Breast epithelium (tissue), 4 donors: ENCODE measurements at regions not wholly inside any gene's neighbourhood (a gene's known extent, or its start where the extent isn't known, plus 50 kb on each side); places are given as distances from the start of the nearest gene placed in this dataset.
A peak's percentile ranks its signal among the peaks of the same experiment; 100 is the strongest.

Source experiments
- DNase-seq, 2 donors: peaks; one replicate each; pipeline ENCODE4 v3.0.0-alpha.2; 2019; ENCODE audit warnings: low spot score in 2 of 2
- H3K27ac ChIP-seq, 2 donors: fragments of 200-600 bp; sonication (generic) in 1 of 2; one replicate each; pipeline ENCODE4 v1.5.1; 2016 to 2019; ENCODE audit warnings: mild to moderate bottlenecking in 1 of 2
- H3K27me3 ChIP-seq, 2 donors: fragments of 200-600 bp; sonication (generic) in 1 of 2; one replicate each; pipeline versions ENCODE4 v1.5.1 to v1.6.0; 2017 to 2019; ENCODE audit warnings: control low read depth in 1 of 2, mild to moderate bottlenecking in 1 of 2
- H3K36me3 ChIP-seq: fragments of 200-600 bp; one replicate; pipeline ENCODE4 v1.5.1; 2019
- H3K4me1 ChIP-seq, 2 donors: fragments of 200-600 bp; sonication (generic); one replicate each; pipeline ENCODE4 v1.5.1; 2016 to 2019; ENCODE audit warnings: control low read depth in 1 of 2
- H3K4me3 ChIP-seq, 3 donors: fragments of 200-600 bp; sonication (generic); 1 replicate in 2 of 3; 2 replicates in 1 of 3; pipeline ENCODE4 v1.5.1; 2016 to 2019; ENCODE audit warnings: mild to moderate bottlenecking in 3 of 3, moderate library complexity in 2 of 3
- H3K9me3 ChIP-seq, 2 donors: fragments of 200-600 bp; sonication (generic) in 1 of 2; one replicate each; pipeline ENCODE4 v1.5.1; 2016 to 2019; ENCODE audit warnings: control low read depth in 1 of 2
- CTCF ChIP-seq, 3 donors: fragments of 450-650 bp; IDR thresholded peaks; one replicate each; pipeline ENCODE4 v1.5.1; 2016 to 2017; ENCODE audit warnings: antibody characterized with exemption in 3 of 3, mild to moderate bottlenecking in 3 of 3, moderate library complexity in 3 of 3
- POLR2A ChIP-seq: fragments of 450-650 bp; IDR thresholded peaks from one replicate; pipeline ENCODE4 v1.6.1; 2016; ENCODE audit warnings: antibody characterized with exemption, mild to moderate bottlenecking, moderate library complexity
- POLR2AphosphoS5 ChIP-seq, 3 donors: sonication (generic); formaldehyde crosslinking; IDR thresholded peaks; one replicate each; pipeline ENCODE4 v1.6.1; 2017; ENCODE audit warnings: antibody characterized with exemption in 3 of 3
- intact Hi-C: fragments of 100-400 bp; cut with DNase I; formaldehyde crosslinking; loops from one replicate; pipeline ENCODE4 v1.15.1; 2023; ENCODE audit warnings: low total_unique reads

GRCh38 chr2:167761465-167762136 lies 485.8 kb downstream of the STK39 start:
- Histone ChIP-seq H3K36me3 (no peaks in the 10 kb centered on the region), H3K27me3 (no peaks in the 10 kb centered on the region), H3K9me3 (peaks cover 0 to 4% of the 10 kb centered on the region in 2 donors), H3K4me3 (no peak overlapping the region), H3K27ac (peak overlapping the region; percentile 2 to 8), H3K4me1 (no peaks in the 10 kb centered on the region)
- intact Hi-C loops = no loop called here
- TF ChIP-seq POLR2AphosphoS5 (IDR thresholded peaks at IDR 0.05) (no peak), POLR2A (no peak), CTCF (IDR thresholded peaks at IDR 0.05) (no peak)
- DNase-seq = no peak

GRCh38 chr2:167759531-167759930 lies 487.9 kb downstream of the STK39 start:
- H3K36me3 ChIP-seq = no peaks in the 10 kb centered on the region
- H3K9me3 ChIP-seq = no peaks in the 10 kb centered on the region
- TF ChIP-seq CTCF (IDR thresholded peaks at IDR 0.05) = no peak
- no peak for TF ChIP-seq POLR2AphosphoS5 (IDR thresholded peaks at IDR 0.05)
- no peak for TF ChIP-seq POLR2A
- no peak overlapping the region for H3K4me3 ChIP-seq
- DNase-seq = no peak
- H3K27me3 ChIP-seq = no peaks in the 10 kb centered on the region
- H3K4me1 ChIP-seq = no peaks in the 10 kb centered on the region
- H3K27ac ChIP-seq = no peak overlapping the region
- intact Hi-C loops = no loop called here

GRCh38 chr2:167758292-167758691 lies 489.1 kb downstream of the STK39 start:
- intact Hi-C loops = no loop called here
- Histone ChIP-seq H3K9me3 (no peaks in the 10 kb centered on the region), H3K4me3 (no peak overlapping the region), H3K4me1 (no peaks in the 10 kb centered on the region), H3K27me3 (no peaks in the 10 kb centered on the region), H3K36me3 (no peaks in the 10 kb centered on the region), H3K27ac (no peak overlapping the region)
- no peak for DNase-seq
- no peak for TF ChIP-seq POLR2A
- TF ChIP-seq CTCF (IDR thresholded peaks at IDR 0.05) = no peak
- no peak for TF ChIP-seq POLR2AphosphoS5 (IDR thresholded peaks at IDR 0.05)

GRCh38 chr2:167756446-167756845 lies 490.9 kb downstream of the STK39 start:
- no peaks in the 10 kb centered on the region for H3K9me3 ChIP-seq
- H3K4me1 ChIP-seq = no peaks in the 10 kb centered on the region
- no peak overlapping the region for H3K4me3 ChIP-seq
- no peaks in the 10 kb centered on the region for H3K36me3 ChIP-seq
- intact Hi-C loops = no loop called here
- H3K27ac ChIP-seq = no peak overlapping the region
- no peaks in the 10 kb centered on the region for H3K27me3 ChIP-seq
- TF ChIP-seq CTCF (IDR thresholded peaks at IDR 0.05) = no peak
- no peak for TF ChIP-seq POLR2AphosphoS5 (IDR thresholded peaks at IDR 0.05)
- no peak for TF ChIP-seq POLR2A
- no peak for DNase-seq

- TF ChIP-seq POLR2A (no peak), CTCF (IDR thresholded peaks at IDR 0.05) (no peak), POLR2AphosphoS5 (IDR thresholded peaks at IDR 0.05) (no peak)
- DNase-seq = no peak
- Histone ChIP-seq H3K27me3 (no peaks in the 10 kb centered on the region), H3K4me1 (no peaks in the 10 kb centered on the region), H3K36me3 (no peaks in the 10 kb centered on the region), H3K27ac (no peak overlapping the region), H3K9me3 (no peaks in the 10 kb centered on the region), H3K4me3 (no peak overlapping the region)
- intact Hi-C loops = no loop called here
Observed at GRCh38 chr2:167753142-167753541, 494.3 kb downstream of the STK39 start.
